ENCODE measurements at regions not wholly inside any gene's neighbourhood (a gene's known extent, or its start where the extent isn't known, plus 50 kb on each side); places are given as distances from the start of the nearest gene placed in this dataset.

GRCh38 chr20:57867807-57868206 is 158.0 kb upstream of the PMEPA1 start:
- DNase-seq = no peak

GRCh38 chr20:57867181-57867803 is 157.5 kb upstream of the PMEPA1 start:
- no peak for DNase-seq

- DNase-seq = no peak
Observed at GRCh38 chr20:57866250-57867106, 156.7 kb upstream of the PMEPA1 start.

- no peak for DNase-seq
Observed at GRCh38 chr20:57865266-57865665, 155.5 kb upstream of the PMEPA1 start.

- no peak for DNase-seq
Observed at GRCh38 chr20:57860576-57860975, 150.8 kb upstream of the PMEPA1 start.

- no peak for DNase-seq
Observed at GRCh38 chr20:57857969-57858368, 148.2 kb upstream of the PMEPA1 start.

GRCh38 chr20:57857118-57857517 is 147.3 kb upstream of the PMEPA1 start:
- DNase-seq = no peak

- no peak for DNase-seq
Observed at GRCh38 chr20:57856658-57857057, 146.8 kb upstream of the PMEPA1 start.

GRCh38 chr20:57851796-57852195 is 142.0 kb upstream of the PMEPA1 start:
- DNase-seq = no peak

- DNase-seq = no peak
Observed at GRCh38 chr20:57851025-57851682, 141.3 kb upstream of the PMEPA1 start.

GRCh38 chr20:57849521-57850215 is 139.9 kb upstream of the PMEPA1 start:
- no peak for DNase-seq

- DNase-seq = no peak
Observed at GRCh38 chr20:57849121-57849520, 139.3 kb upstream of the PMEPA1 start.

GRCh38 chr20:57848282-57848681 is 138.5 kb upstream of the PMEPA1 start:
- no peak for DNase-seq

GRCh38 chr20:57847104-57847503 is 137.3 kb upstream of the PMEPA1 start:
- DNase-seq = no peak

- DNase-seq = no peak
Observed at GRCh38 chr20:57844626-57845596, 135.1 kb upstream of the PMEPA1 start.

- DNase-seq = no peak
Observed at GRCh38 chr20:57843941-57844625, 134.3 kb upstream of the PMEPA1 start.

GRCh38 chr20:57842720-57843119 is 132.9 kb upstream of the PMEPA1 start:
- no peak for DNase-seq

- no peak for DNase-seq
Observed at GRCh38 chr20:57841297-57841866, 131.6 kb upstream of the PMEPA1 start.

- no peak for DNase-seq
Observed at GRCh38 chr20:57840504-57841296, 130.9 kb upstream of the PMEPA1 start.

- no peak for DNase-seq
Observed at GRCh38 chr20:57840066-57840465, 130.3 kb upstream of the PMEPA1 start.

Data from NCI-H1436 (cell line).